ENCODE measurements at regions not wholly inside any gene's neighbourhood (a gene's known extent, or its start where the extent isn't known, plus 50 kb on each side); places are given as distances from the start of the nearest gene placed in this dataset.

GRCh38 chr4:34845926-34846325 is 1398.4 kb downstream of the ARAP2 start:
- Histone ChIP-seq H3K4ac (replicated peaks; ENCODE audit: insufficient read length, low read depth, low read length) (no peak overlapping the region), H3K4me2 (ENCODE audit: insufficient read depth in 1 of 2, low read depth in 2 of 2, low read length in 2 of 2) (no peak overlapping the region), H3K79me2 (ENCODE audit: control insufficient read depth in 1 of 2, insufficient read depth in 2 of 2, low read length in 2 of 2) (no peaks in the 10 kb centered on the region), H3K14ac (ENCODE audit: insufficient read length) (no peak overlapping the region), H3K79me1 (ENCODE audit: low read depth, low read length) (no peaks in the 10 kb centered on the region), H3K36me3 (ENCODE audit: control insufficient read depth in 2 of 4, insufficient read depth in 4 of 4, low read length in 3 of 4) (no peaks in the 10 kb centered on the region), H3K56ac (replicated peaks; ENCODE audit: insufficient read length, low read depth, low read length) (no peak overlapping the region), H2BK15ac (ENCODE audit: low read length) (no peak overlapping the region), H2AFZ (ENCODE audit: low read length) (no peak overlapping the region), H2BK5ac (ENCODE audit: low read depth, low read length) (no peak overlapping the region), H4K91ac (replicated peaks; ENCODE audit: insufficient read length, low read length) (no peak overlapping the region), H3K27me3 (replicated peaks in 1 of 4; ENCODE audit: control insufficient read depth in 3 of 4, extremely low read depth in 1 of 4, insufficient read depth in 3 of 4, low read length in 3 of 4) (no peaks in the 10 kb centered on the region), H4K5ac (ENCODE audit: insufficient read length, low read depth, low read length) (no peak overlapping the region), H2BK12ac (ENCODE audit: low read depth, low read length) (no peak overlapping the region), H3K18ac (ENCODE audit: extremely low read depth, low read length) (no peak overlapping the region), H3K9me3 (ENCODE audit: insufficient read depth in 2 of 2, low read depth in 1 of 2, low read length in 1 of 2) (no peaks in the 10 kb centered on the region), H3K27ac (ENCODE audit: low read depth, low read length) (no peak overlapping the region), H4K8ac (ENCODE audit: extremely low read depth, insufficient read depth, low read length) (no peak overlapping the region), H2AK5ac (ENCODE audit: low read depth, low read length) (no peak overlapping the region), H2BK20ac (ENCODE audit: low read length) (no peak overlapping the region), H4K20me1 (replicated peaks in 1 of 2; ENCODE audit: control insufficient read depth in 1 of 2, insufficient read depth in 2 of 2, low read length in 2 of 2) (no peaks in the 10 kb centered on the region), H3K9ac (replicated peaks in 1 of 4; ENCODE audit: extremely low read depth in 1 of 4, low read depth in 3 of 4, low read length in 3 of 4) (no peak overlapping the region), H3K23me2 (ENCODE audit: low read depth, low read length) (no peaks in the 10 kb centered on the region), H3K4me1 (replicated peaks in 1 of 4; ENCODE audit: control insufficient read depth in 3 of 4, insufficient read depth in 4 of 4, low read length in 3 of 4) (no peaks in the 10 kb centered on the region), H2BK120ac (replicated peaks; ENCODE audit: low read depth, low read length) (no peak overlapping the region), H3K23ac (ENCODE audit: insufficient read length) (no peak overlapping the region), H3K4me3 (ENCODE audit: extremely low read depth in 1 of 4, insufficient read depth in 2 of 4, low read depth in 3 of 4, low read length in 4 of 4) (no peak overlapping the region)
- FAIRE-seq: no peak
- no peak for DNase-seq (ENCODE audit: low read depth in 1 of 2, low spot score in 2 of 2)
- TF ChIP-seq USF2 (IDR thresholded peaks at IDR 0.05; ENCODE audit: low read length) (no peak), E2F6 (IDR thresholded peaks at IDR 0.05) (no peak), ZNF274 (IDR thresholded peaks at IDR 0.05; ENCODE audit: borderline replicate concordance, extremely low read depth, low read length) (no peak), EP300 (IDR thresholded peaks at IDR 0.05; ENCODE audit: borderline replicate concordance in 1 of 2, low read depth in 2 of 2, low read length in 2 of 2) (no peak), ASH2L (IDR thresholded peaks at IDR 0.05; ENCODE audit: low read length) (no peak), RAD21 (IDR thresholded peaks at IDR 0.05 in 1 of 2, conservative IDR thresholded peaks at IDR 0.05 in 1 of 2; ENCODE audit: low read depth in 2 of 2, low read length in 2 of 2) (no peak)
- ChIA-PET POLR2A (ENCODE audit: partially characterized antibody) (no interaction called here), CTCF (ENCODE audit: partially characterized antibody) (interaction anchor here (0.6 kb wide), 1 partner anchor 1617 kb away, joined by 3 read pairs; no protein-coding TSS in a partner anchor)
